Spleen (tissue), 7 donors: ENCODE measurements at regions not wholly inside any gene's neighbourhood (a gene's known extent, or its start where the extent isn't known, plus 50 kb on each side); places are given as distances from the start of the nearest gene placed in this dataset.

Source experiments
- CTCF ChIP-seq, 11 experiments: fragments of 200-600 bp in 7 of 11; fragments of 450-650 bp in 4 of 11; sonication (generic) in 4 of 11; IDR thresholded peaks in 8 of 11; conservative IDR thresholded peaks in 3 of 11; 1 replicate in 7 of 11; 2 replicates in 4 of 11; pipeline versions ENCODE4 v1.4.0 to v1.8.0; 2016 to 2021; ENCODE audit warnings: antibody characterized with exemption in 11 of 11, inconsistent platforms in 4 of 11, mild to moderate bottlenecking in 1 of 11
- POLR2A ChIP-seq, 3 donors: fragments of 450-650 bp; IDR thresholded peaks; one replicate each; pipeline ENCODE4 v1.5.1; 2017; ENCODE audit warnings: antibody characterized with exemption in 3 of 3, mild to moderate bottlenecking in 1 of 3
- donor health status: DM: no; HTN: no; CAD: no; lungs with moderate emphysema.
- donor health status: DM: no; HTN: no; CAD: no.
- donor health status: DM: no; HTN: no; CAD: no.

GRCh38 chr1:96411006-96411405 lies 310.6 kb upstream of the PTBP2 start:
- TF ChIP-seq CTCF (IDR thresholded peaks at IDR 0.05 in 8 of 11, conservative IDR thresholded peaks at IDR 0.05 in 3 of 11) (no peak), POLR2A (IDR thresholded peaks at IDR 0.05) (no peak)
